ENCODE measurements at regions not wholly inside any gene's neighbourhood (a gene's known extent, or its start where the extent isn't known, plus 50 kb on each side); places are given as distances from the start of the nearest gene placed in this dataset.

DNA sequence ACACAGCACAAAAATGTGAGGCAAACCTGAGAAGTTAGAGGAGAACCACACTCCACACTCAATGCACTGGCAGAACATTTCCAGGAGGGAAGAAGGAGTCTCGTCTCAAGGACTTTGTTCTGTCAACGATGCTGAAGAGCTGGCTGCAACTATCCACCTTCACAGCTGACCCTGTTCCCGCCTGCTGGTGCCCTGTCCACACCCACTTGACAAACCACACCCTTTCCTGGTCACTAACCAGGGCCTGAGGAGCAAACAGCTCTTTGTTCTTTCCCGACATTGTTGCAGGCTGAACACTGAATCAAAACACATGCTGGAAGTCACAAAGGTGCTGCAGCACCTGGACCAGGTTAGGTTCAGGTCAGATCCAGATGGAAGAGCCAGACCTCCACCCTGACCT is 92.6 kb upstream of the ARRDC4 start:
- TF ChIP-seq, protein P1, sequence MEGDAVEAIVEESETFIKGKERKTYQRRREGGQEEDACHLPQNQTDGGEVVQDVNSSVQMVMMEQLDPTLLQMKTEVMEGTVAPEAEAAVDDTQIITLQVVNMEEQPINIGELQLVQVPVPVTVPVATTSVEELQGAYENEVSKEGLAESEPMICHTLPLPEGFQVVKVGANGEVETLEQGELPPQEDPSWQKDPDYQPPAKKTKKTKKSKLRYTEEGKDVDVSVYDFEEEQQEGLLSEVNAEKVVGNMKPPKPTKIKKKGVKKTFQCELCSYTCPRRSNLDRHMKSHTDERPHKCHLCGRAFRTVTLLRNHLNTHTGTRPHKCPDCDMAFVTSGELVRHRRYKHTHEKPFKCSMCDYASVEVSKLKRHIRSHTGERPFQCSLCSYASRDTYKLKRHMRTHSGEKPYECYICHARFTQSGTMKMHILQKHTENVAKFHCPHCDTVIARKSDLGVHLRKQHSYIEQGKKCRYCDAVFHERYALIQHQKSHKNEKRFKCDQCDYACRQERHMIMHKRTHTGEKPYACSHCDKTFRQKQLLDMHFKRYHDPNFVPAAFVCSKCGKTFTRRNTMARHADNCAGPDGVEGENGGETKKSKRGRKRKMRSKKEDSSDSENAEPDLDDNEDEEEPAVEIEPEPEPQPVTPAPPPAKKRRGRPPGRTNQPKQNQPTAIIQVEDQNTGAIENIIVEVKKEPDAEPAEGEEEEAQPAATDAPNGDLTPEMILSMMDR (IDR thresholded peaks at IDR 0.05): no peak
- TF ChIP-seq POLR2AphosphoS5 (IDR thresholded peaks at IDR 0.05): no peak
- no peak for TF ChIP-seq POLR2A (IDR thresholded peaks at IDR 0.05)
- TF ChIP-seq EP300 (IDR thresholded peaks at IDR 0.05): no peak
